Body of pancreas (tissue), 4 donors: ENCODE measurements at regions not wholly inside any gene's neighbourhood (a gene's known extent, or its start where the extent isn't known, plus 50 kb on each side); places are given as distances from the start of the nearest gene placed in this dataset.

ENCODE experiments used
- ATAC-seq: fragments of 150-250 bp; one replicate; pipeline ENCODE4 v1.9.1; 2016
- DNase-seq, 4 donors: peaks; one replicate each; pipeline ENCODE4 v3.0.0-alpha.2; 2019
- H3K27ac ChIP-seq, 4 donors: fragments of 200-600 bp; sonication (generic); 1 replicate in 3 of 4; 2 replicates in 1 of 4; pipeline versions ENCODE4 v1.5.1 to v1.6.1; 2016 to 2019; ENCODE audit warnings: mild to moderate bottlenecking in 1 of 4, mixed read lengths in 1 of 4, moderate library complexity in 1 of 4
- H3K27me3 ChIP-seq, 2 donors: fragments of 200-600 bp; sonication (generic); one replicate each; pipeline ENCODE4 v1.6.0; 2016; ENCODE audit warnings: mild to moderate bottlenecking in 1 of 2
- H3K36me3 ChIP-seq, 2 donors: fragments of 200-600 bp; sonication (generic); replicated peaks in 1 of 2; 2 replicates each; pipeline ENCODE4 v1.5.1; 2016; ENCODE audit warnings: low read depth in 2 of 2; ENCODE audit not compliant: insufficient read depth in 1 of 2
- H3K4me1 ChIP-seq: fragments of 200-600 bp; sonication (generic); one replicate; pipeline ENCODE4 v1.6.0; 2016
- H3K4me3 ChIP-seq, 2 donors: fragments of 200-600 bp; sonication (generic); 1 replicate in 1 of 2; 2 replicates in 1 of 2; pipeline ENCODE4 v1.5.1; 2016 to 2019
- H3K9me3 ChIP-seq, 3 donors: fragments of 200-600 bp; sonication (generic); 1 replicate in 2 of 3; 2 replicates in 1 of 3; pipeline ENCODE4 v1.5.1; 2016
- POLR2A ChIP-seq, 3 donors: fragments of 450-650 bp; IDR thresholded peaks; one replicate each; pipeline ENCODE4 v1.6.1; 2016; ENCODE audit warnings: antibody characterized with exemption in 3 of 3, mild to moderate bottlenecking in 2 of 3
- WGBS, 2 donors: methylation state at CpG; one replicate each; pipeline ENCODE4 v1.1.5; 2017; 5-methylcytosine and 5-hydroxymethylcytosine counted together
- intact Hi-C: fragments of 100-400 bp; cut with DNase I; formaldehyde crosslinking; loops from one replicate; pipeline ENCODE4 v1.15.1; 2023
- TF ChIP-seq, protein P1 (sequence below), 7 experiments: fragments of 450-650 bp in 4 of 7; fragments of 200-600 bp in 3 of 7; sonication (generic) in 3 of 7; IDR thresholded peaks; one replicate each; pipeline ENCODE4 v1.5.1; 2016 to 2019; ENCODE audit warnings: antibody characterized with exemption in 7 of 7

DNA sequence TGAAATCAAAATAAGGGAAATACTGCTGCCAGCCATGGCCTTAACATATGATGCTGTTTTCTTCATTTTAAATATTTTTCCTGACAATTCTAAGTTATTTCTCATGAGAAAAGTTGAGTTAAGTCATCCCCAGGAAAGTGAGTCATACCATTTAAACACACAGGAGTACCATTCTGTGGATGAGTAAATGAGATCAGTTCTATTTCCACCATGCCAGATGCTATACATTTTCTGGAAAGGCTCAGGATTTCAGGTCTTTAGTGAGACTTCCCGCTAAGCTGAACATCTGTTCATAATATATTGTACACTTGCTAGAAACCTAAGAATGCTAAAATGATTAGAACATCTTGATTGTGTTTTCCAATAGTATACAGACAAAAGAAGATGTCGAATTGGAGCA is 256.2 kb upstream of the MANEA start:
- Histone ChIP-seq H3K9me3 (no peaks in the 10 kb centered on the region), H3K27me3 (no peaks in the 10 kb centered on the region), H3K27ac (no peak overlapping the region), H3K36me3 (no peaks in the 10 kb centered on the region), H3K4me1 (no peaks in the 10 kb centered on the region), H3K4me3 (no peak overlapping the region)
- DNase-seq: no peak
- WGBS, 2 donors: 44 to 57% methylated on average over 2 of the region's 2 CpGs
- intact Hi-C loops: no loop called here
- ATAC-seq: no peak
- TF ChIP-seq, protein P1, sequence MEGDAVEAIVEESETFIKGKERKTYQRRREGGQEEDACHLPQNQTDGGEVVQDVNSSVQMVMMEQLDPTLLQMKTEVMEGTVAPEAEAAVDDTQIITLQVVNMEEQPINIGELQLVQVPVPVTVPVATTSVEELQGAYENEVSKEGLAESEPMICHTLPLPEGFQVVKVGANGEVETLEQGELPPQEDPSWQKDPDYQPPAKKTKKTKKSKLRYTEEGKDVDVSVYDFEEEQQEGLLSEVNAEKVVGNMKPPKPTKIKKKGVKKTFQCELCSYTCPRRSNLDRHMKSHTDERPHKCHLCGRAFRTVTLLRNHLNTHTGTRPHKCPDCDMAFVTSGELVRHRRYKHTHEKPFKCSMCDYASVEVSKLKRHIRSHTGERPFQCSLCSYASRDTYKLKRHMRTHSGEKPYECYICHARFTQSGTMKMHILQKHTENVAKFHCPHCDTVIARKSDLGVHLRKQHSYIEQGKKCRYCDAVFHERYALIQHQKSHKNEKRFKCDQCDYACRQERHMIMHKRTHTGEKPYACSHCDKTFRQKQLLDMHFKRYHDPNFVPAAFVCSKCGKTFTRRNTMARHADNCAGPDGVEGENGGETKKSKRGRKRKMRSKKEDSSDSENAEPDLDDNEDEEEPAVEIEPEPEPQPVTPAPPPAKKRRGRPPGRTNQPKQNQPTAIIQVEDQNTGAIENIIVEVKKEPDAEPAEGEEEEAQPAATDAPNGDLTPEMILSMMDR (IDR thresholded peaks at IDR 0.05): no peak
- TF ChIP-seq POLR2A (IDR thresholded peaks at IDR 0.05): no peak

DNA sequence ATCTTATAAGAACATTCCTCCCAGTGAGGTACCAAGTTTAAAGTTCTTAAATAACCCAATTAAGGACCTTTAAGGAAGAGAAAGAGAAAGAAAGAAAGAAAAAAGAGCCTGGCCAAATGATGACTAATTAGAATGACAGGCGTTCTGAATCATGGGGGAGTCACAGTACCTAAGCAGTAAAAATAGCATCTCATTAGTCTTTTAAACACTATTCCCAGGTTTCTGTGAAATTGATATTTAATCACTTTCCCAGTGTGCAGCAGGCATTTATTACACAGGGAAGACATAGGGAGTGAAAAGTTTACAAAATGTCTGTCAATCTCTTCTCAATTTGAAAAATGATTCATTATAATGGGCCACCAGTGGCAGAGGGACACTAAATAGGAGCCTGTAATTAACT is 251.4 kb upstream of the MANEA start:
- Histone ChIP-seq H3K27ac (no peak overlapping the region), H3K36me3 (no peaks in the 10 kb centered on the region), H3K27me3 (no peaks in the 10 kb centered on the region), H3K9me3 (no peaks in the 10 kb centered on the region), H3K4me1 (no peaks in the 10 kb centered on the region), H3K4me3 (no peak overlapping the region)
- 21 to 29% methylated on average over 1 of the region's 1 CpG for WGBS, 2 donors
- no peak for TF ChIP-seq POLR2A (IDR thresholded peaks at IDR 0.05)
- TF ChIP-seq, protein P1 (IDR thresholded peaks at IDR 0.05): no peak
- ATAC-seq: no peak
- intact Hi-C loops: no loop called here
- no peak for DNase-seq

DNA sequence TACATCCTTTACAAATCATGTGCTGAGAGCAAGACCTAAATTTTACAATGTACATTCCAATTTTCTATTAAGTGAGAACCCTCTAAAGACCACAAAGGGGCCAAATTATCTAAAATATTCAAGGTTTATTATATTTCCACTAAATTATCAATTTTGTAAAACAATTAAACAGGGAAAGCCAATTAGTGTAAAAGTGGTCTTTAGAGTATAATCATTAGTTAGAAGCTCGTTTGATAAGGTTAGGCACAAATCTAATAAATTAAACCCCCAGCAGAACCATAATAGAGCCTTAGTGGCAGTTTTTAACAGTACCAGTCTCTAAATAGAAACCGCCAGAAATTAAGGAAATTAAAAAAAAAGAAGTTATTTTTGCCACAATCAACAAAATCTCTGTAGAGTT is 249.1 kb upstream of the MANEA start:
- intact Hi-C loops: no loop called here
- DNase-seq (no peak), ATAC-seq (no peak)
- no peak overlapping the region for H3K27ac ChIP-seq
- H3K4me1 ChIP-seq: no peaks in the 10 kb centered on the region
- H3K27me3 ChIP-seq: no peaks in the 10 kb centered on the region
- H3K9me3 ChIP-seq: no peaks in the 10 kb centered on the region
- no peak overlapping the region for H3K4me3 ChIP-seq
- TF ChIP-seq POLR2A (IDR thresholded peaks at IDR 0.05): no peak
- TF ChIP-seq, protein P1 (IDR thresholded peaks at IDR 0.05): no peak
- WGBS, 2 donors: 50 to 58% methylated on average over 2 of the region's 2 CpGs
- H3K36me3 ChIP-seq: no peaks in the 10 kb centered on the region

DNA sequence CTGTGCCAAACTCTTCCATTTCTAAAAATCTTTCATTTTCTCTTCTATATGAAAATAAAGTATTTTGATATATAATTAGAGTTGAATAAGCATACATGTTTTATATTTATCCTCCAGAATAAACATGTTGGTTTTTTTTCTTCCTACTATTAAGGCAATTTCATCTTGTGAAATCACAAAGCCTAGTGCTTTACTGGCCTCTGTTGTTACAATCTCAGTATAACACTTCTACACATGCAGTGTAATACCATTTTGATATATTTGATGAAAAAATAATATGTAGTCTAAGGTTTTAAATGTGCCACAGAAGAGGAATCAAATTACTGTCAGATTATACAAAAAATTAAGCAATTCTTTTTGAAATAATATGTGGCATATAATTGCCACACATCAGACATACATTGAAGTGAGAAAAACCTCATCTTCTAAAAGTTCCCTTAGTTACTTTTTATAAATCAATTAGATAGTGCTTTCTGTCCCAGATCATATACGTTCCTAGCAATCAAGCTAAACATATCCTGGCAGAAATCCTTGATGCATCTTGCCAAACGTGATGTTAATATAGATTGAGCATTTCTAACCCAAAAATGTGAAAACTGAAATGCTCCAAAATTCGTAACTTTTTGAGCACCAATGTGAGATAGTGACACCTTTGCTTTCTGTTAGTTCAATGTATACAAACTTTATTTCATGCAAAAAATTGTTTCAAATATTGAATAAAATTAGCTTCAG is 225.1 kb upstream of the MANEA start:
- no peak overlapping the region for H3K27ac ChIP-seq
- WGBS, 2 donors: 39 to 45% methylated on average over 3 of the region's 3 CpGs
- intact Hi-C loops: no loop called here
- no peaks in the 10 kb centered on the region for H3K4me1 ChIP-seq
- no peak for ATAC-seq
- no peak for TF ChIP-seq POLR2A (IDR thresholded peaks at IDR 0.05)
- TF ChIP-seq, protein P1 (IDR thresholded peaks at IDR 0.05): no peak
- DNase-seq: no peak
- no peaks in the 10 kb centered on the region for H3K27me3 ChIP-seq
- H3K4me3 ChIP-seq: no peak overlapping the region
- H3K36me3 ChIP-seq: no peaks in the 10 kb centered on the region
- no peaks in the 10 kb centered on the region for H3K9me3 ChIP-seq

DNA sequence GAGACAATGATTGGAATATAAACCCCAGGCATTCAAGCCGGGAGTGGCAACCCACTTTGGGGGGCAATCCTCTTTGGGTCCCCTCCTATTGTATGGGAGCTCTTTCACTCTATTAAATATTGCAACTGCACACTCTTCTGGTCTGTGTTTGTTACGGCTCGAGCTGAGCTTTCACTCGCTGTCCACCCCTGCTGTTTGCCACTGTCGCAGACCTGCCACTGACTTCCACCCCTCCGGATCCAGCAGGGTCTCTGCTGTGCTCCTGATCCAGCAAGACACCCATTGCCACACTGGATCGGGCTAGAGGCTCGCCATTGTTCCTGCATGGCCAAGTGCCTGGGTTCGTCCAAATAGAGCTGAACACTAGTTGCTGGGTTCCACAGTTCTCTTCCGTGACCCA is 222.8 kb upstream of the MANEA start:
- TF ChIP-seq, protein P1 (IDR thresholded peaks at IDR 0.05): no peak
- TF ChIP-seq POLR2A (IDR thresholded peaks at IDR 0.05): no peak

More for the DNA sequence above, 222.8 kb upstream of the MANEA start:
- Histone ChIP-seq H3K27me3 (no peaks in the 10 kb centered on the region), H3K4me3 (no peak overlapping the region), H3K9me3 (no peaks in the 10 kb centered on the region), H3K4me1 (no peaks in the 10 kb centered on the region), H3K27ac (no peak overlapping the region), H3K36me3 (no peaks in the 10 kb centered on the region)
- DNase-seq (no peak), ATAC-seq (no peak)
- intact Hi-C loops: no loop called here
- 74 to 88% methylated on average over 9 to 10 of the region's 10 CpGs for WGBS, 2 donors
